Cardiac fibroblast (primary cell): ENCODE measurements at regions not wholly inside any gene's neighbourhood (a gene's known extent, or its start where the extent isn't known, plus 50 kb on each side); places are given as distances from the start of the nearest gene placed in this dataset.
A peak's percentile ranks its signal among the peaks of the same experiment; 100 is the strongest.

Source experiments
- DNase-seq, 2 donors: peaks; one replicate each; pipeline versions ENCODE4 v3.0.0 to v3.0.0-alpha.2; 2010; ENCODE audit warnings: low read depth in 2 of 2
- H3K4me3 ChIP-seq, 2 donors: replicated peaks in 1 of 2; 1 replicate in 1 of 2; 2 replicates in 1 of 2; pipeline ENCODE4 v1.5.1; 2011; ENCODE audit warnings: low read depth in 2 of 2, low read length in 2 of 2, mild to moderate bottlenecking in 2 of 2, moderate library complexity in 1 of 2
- TF ChIP-seq, protein P1 (sequence below): IDR thresholded peaks from one replicate; pipeline ENCODE4 v1.5.1; 2011; ENCODE audit warnings: low read depth, mild to moderate bottlenecking, low read length, inconsistent platforms

DNA sequence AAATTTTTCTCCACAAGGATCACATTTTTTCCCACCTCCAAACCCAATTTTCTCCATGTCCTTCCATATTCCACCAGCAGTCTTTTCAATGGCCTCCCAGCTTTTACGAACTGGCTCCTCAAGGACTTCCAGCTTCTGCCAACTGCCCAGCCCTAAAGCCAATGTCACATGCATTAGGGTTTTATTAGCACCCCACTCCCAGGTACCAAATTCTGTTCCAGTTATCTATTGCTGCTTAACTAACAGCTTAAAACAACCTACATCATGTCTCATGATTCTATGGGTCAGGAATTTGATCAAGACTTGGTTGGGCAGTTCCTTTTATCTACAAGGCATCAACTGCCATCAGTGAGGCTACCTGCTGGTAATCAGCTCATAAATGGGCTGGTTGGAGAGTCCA, 151.3 kb downstream of the SPTSSA start:
- TF ChIP-seq, protein P1, sequence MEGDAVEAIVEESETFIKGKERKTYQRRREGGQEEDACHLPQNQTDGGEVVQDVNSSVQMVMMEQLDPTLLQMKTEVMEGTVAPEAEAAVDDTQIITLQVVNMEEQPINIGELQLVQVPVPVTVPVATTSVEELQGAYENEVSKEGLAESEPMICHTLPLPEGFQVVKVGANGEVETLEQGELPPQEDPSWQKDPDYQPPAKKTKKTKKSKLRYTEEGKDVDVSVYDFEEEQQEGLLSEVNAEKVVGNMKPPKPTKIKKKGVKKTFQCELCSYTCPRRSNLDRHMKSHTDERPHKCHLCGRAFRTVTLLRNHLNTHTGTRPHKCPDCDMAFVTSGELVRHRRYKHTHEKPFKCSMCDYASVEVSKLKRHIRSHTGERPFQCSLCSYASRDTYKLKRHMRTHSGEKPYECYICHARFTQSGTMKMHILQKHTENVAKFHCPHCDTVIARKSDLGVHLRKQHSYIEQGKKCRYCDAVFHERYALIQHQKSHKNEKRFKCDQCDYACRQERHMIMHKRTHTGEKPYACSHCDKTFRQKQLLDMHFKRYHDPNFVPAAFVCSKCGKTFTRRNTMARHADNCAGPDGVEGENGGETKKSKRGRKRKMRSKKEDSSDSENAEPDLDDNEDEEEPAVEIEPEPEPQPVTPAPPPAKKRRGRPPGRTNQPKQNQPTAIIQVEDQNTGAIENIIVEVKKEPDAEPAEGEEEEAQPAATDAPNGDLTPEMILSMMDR, result no peak
- no peak overlapping the region for H3K4me3 ChIP-seq
- no peak for DNase-seq

DNA sequence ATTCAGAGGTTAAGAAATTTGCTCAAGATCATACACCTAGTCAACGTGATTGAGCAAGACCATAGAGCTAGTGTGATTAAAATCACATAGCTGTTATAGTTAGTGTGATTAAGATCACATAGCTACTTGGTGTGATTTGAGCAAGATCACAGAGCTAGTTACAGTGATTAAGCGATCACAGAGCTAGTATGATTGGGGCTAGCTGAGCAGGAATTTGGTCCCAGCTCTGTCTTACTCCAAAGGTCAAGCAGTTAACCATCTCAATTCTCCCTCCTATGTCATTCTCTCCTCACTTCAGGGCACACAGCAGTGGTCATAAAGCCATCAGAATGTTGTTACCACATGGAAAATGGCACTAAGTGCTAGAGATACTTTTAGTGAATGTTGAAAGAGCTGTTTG, 158.2 kb downstream of the SPTSSA start:
- H3K4me3 ChIP-seq, result no peak overlapping the region
- TF ChIP-seq, protein P1, result no peak
- no peak for DNase-seq

DNA sequence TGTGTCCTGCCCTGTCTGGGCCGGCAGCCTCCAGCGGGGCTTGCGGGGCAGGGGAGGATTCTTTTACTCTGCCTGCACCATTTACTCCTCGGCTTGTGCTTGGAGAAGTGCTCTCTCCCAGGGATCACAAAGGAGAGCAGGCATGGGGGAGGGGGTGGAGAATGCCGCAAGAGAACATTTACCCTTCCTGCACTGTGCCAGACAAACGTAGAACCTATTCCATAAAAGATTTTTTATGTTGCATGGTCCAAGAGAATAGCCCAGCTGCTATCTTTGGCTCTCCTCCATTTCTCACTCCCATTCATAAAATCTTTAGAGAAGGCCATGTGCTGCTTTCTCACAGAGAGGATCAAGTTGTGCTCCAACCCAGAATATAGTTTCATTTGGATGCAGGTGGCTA, 159.4 kb downstream of the SPTSSA start:
- peak in 1 of 2 donors; percentile 17 for DNase-seq
- TF ChIP-seq, protein P1, result no peak
- H3K4me3 ChIP-seq, result no peak overlapping the region

DNA sequence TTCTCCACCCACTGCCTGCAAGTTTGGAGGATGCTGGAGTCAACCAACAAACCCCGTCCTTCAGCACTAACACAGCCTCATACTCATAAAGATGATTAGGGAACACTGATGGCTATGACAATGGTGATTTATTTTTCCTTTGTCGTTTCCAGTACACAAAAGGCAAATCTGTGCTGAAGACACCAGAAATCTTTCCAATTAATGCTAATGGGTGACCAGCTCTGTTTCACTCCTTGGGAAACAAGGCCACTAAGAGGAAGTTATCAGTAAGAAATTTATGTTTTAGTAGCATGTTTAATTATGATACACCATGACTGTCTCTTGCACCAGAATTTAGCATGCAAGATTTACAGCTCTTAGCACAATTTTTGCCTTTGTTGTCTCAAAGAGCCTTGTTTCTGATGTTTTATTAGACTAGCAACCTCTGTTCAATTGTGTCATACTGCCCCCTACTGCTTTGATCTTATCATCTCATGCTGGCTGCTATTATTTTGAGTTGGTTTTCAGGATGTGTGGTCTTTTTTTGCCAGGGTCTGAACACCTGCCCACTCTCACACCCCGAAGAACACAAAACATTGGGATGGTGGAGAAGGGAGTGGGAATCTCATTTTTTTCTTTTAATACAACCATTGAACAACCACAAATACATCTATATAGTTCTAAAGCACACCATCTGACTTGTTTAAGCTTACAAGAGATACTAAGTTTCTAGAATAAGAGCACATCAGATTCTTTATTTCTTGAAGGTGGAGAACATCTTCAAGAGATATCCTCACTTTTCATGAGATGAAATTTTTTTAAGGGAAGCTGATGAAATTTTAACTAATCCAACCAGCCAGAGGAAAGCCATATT, 160.9 kb downstream of the SPTSSA start:
- DNase-seq, result peak; percentile 28 to 46
- TF ChIP-seq, protein P1, result peak; percentile 57

DNA sequence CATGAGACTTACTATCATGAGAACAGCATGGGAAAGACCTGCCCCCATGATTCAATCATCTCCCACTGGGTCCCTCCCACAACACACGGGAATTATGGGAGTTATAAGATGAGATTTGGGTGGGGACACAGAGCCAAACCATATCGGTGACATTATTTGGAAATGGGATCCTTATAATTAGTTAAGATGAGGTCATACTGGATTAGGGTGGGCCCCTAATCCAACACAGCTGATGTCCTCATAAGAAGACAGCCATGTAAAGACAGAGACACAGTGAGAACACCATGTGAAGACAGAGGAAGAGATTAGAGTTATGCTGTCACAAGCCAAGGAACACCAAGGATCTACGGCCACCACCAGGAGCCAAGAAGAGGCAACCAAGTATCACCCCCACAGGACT, 161.7 kb downstream of the SPTSSA start:
- no peak for DNase-seq
- TF ChIP-seq, protein P1, result no peak
- no peak overlapping the region for H3K4me3 ChIP-seq

More for the DNA sequence above, 160.9 kb downstream of the SPTSSA start:
- no peak overlapping the region for H3K4me3 ChIP-seq

DNA sequence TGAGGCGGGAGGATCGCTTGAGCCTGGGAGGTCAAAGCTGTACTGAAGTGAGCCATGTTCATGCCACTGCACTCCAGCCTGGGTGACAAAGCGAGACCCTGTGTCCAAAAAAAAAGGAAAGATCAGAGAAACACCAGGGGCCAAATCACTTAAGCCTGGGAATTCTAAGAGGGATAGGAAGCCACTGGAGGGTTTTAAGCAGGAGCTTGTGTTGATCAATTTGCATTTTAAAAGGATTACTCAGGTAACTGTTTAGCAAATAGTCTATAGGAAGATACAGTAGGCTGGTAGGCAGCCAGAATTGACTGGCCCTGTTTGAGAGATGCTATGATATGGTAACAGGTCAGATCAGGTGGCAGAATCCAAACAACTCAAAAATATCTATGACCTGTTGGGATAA, 162.7 kb downstream of the SPTSSA start:
- TF ChIP-seq, protein P1, result no peak
- no peak for DNase-seq

More for the DNA sequence above, 162.7 kb downstream of the SPTSSA start:
- H3K4me3 ChIP-seq, result no peak overlapping the region
